ENCODE measurements at regions not wholly inside any gene's neighbourhood (a gene's known extent, or its start where the extent isn't known, plus 50 kb on each side); places are given as distances from the start of the nearest gene placed in this dataset.

DNA sequence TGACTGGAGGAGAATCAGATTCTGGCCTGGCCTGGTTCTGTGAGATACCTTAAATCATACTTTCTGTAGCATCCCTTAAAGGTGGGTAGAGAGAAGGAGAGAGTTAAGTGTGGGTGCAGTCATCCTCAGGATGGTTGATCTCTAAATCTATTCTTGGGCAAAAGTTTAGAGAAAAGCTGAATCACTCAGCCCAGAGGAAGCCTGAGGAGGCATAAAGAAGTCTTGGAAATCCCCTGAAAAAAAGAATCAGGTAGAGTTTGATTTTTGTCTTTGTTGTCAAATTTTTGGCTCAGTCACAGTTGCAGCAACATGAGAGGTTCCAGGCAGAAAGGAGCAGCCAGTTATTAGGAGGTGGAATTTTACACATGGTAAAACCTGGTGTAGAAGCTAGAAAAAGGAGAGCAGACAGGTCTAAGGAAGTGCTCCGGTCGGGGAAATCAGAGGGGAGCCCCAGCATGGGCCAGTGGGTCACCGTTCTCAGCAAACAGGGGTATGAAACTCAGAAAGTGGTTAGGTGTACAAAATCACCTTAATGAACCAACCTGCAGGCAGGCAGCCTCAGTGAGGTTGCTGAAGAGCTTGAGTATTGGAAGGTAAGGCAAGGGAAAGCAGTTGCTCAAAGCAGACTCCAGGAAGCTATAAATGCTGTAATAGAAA, 116.2 kb upstream of the CNTLN start:
- no peak for DNase-seq (ENCODE audit: low read depth)

DNA sequence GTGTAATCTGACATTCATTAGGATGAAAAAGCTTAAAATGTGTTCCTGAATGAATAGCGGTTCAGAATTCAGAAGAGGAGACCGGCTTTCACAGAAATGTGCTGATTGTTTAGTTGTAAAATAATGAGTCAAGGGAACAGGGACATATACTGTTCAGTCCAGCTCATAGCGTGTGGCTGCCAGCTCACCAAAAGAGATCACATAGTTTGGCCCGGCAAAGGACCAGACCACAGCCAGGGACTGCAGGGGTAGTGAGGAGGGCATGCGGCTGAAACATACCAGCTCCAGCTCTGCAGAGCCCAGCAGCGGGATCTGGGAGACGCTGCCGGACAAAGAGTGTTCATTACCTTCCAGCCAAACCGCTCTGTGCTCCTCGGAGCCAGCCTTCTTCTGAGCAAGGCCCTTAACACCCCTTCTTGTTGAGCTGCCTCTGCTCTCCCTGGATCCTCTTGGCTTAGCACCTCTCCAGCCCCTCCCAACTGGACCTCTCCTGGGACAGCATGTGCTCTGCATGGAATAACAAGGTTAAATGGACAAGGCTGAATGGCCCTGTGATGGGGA, 116.8 kb upstream of the CNTLN start:
- no peak for DNase-seq (ENCODE audit: low read depth)

- DNase-seq (ENCODE audit: low read depth), result no peak
Measured at GRCh38 chr9:17013891-17014290, 120.9 kb upstream of the CNTLN start.

DNA sequence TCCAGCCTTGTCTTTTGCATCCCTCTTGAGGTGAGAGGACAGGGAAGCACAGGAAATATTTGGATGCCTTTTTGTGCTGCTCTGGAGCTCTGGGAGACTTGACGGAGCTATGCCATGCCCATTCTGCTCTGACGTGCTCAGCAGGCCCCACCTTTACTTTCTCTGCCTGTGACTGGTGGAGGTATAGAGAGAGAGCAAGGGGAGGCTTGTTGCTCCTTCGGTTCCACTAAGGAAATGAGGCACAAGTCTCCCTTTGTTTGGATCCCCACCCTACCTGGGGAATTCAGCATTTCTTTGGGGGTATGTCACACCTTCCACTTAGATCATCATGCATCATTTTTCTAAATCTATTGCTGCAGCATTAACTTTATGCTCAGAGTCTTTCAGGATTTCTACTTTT, 121.8 kb upstream of the CNTLN start:
- no peak for DNase-seq (ENCODE audit: low read depth)

GRCh38 chr9:17011880-17012279, 123.0 kb upstream of the CNTLN start:
- no peak for DNase-seq (ENCODE audit: low read depth)

DNA sequence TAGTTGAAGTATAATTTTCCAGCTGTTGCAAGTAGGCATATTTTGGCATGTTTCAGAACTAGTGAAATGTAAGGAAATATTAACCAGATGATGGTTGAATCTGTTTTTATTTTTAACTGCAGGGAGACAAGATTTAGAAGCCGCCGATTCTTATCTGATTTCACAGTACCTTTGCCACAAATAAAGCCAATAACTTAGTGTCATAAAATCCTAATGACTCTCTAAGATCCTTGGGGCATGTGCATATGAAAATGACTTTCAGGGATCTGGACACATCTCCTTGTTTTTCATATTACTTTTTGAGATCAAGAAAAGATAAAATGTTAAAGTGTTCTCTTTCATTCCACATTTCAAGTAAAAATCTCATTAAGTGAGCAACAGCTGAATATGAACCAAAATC, 125.8 kb upstream of the CNTLN start:
- DNase-seq (ENCODE audit: low read depth), result no peak

- peak; percentile 81 for DNase-seq (ENCODE audit: low read depth)
Measured at GRCh38 chr9:17005056-17005823, 129.6 kb upstream of the CNTLN start.

DNA sequence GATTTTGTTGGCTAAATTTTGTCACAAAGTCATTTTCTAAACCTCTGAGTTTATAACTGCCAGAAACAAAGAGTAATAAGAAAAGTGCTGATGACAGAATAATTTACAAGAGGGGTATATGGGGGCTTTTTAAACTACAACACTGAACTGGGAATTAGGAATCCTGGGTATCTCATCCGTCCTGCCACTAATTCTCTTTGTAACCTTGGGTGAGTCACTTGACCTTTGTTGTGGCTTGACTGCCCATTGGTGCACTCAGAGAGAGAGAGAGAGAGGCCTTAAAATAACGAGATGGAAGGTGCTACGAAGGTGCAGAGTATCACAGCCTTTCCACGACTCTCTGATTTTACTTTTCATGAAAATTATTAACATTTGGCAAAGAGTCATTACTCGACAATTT, 130.3 kb upstream of the CNTLN start:
- DNase-seq (ENCODE audit: low read depth), result no peak

DNA sequence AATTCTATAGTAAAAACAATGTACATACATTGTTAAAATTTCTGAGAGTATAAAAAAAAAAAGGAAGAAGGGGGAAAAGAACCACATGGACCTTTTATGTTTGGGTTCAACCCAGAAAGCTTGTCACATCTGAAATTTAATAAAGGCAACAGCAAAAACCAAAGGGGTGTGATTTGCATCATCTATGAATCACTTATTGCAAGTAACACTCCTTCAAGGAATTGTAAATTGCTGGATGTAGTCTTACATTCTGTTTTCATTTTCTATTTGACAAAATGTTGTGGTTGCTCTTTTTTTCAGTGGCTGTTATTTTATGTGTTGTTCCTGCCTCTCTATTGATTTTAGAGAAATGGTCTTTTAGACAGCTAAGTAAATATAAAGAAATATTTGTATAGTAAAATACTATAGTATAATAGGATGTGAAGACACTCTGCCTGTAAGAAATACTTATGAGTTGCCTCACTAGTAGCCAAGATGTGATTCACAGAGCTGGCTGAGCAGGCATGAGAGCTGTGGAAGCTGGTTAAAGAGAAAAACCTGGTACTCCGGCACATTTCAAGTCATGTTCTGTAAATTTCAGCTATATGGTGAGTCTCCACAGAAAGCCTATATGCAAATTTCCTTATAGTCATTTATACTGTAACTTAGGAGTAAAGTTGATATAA, 131.1 kb upstream of the CNTLN start:
- DNase-seq (ENCODE audit: low read depth), result no peak

GRCh38 chr9:16996901-16997491, 126.5 kb upstream of the BNC2 start:
- DNase-seq (ENCODE audit: low read depth), result no peak

DNA sequence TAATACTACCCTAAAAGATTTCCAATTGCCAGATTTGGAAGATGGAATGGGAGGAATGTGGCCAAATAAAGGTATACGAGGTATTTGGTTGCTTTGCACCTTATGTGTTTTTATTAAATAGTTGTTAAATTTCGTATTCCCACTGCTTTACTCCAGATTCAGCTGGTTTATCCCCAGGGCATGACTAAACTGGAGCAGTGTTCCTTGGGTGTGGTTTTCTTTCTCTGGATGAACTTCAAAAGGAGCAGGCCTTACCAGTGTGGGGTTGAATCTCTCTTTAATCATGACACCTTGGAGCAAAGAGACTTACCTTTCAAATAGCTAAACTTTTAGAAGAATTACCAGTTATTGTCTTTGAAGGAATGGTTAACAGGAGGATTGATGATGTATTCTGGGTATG, 121.7 kb upstream of the BNC2 start:
- no peak for DNase-seq (ENCODE audit: low read depth)

- DNase-seq (ENCODE audit: low read depth), result no peak
Measured at GRCh38 chr9:16987026-16987425, 116.6 kb upstream of the BNC2 start.

DNA sequence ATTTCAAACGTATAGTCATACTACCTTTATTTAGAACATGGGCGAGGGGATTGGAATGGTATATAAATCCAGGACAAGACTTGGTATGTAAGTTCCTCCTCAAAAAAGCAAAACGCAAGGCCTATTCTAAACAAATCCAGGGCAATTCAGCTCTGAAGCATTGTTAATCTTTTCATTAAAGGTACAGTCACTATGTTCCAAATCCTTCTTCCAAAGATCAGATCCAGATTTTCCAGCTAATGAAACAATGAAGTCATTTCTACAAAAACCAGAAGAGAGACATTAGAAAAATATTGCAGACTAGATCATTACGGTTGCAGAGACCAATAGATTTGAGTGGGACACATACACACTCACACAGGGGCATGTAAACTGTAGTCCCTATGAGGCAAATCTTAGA, 116.1 kb upstream of the BNC2 start:
- no peak for DNase-seq (ENCODE audit: low read depth)

DNA sequence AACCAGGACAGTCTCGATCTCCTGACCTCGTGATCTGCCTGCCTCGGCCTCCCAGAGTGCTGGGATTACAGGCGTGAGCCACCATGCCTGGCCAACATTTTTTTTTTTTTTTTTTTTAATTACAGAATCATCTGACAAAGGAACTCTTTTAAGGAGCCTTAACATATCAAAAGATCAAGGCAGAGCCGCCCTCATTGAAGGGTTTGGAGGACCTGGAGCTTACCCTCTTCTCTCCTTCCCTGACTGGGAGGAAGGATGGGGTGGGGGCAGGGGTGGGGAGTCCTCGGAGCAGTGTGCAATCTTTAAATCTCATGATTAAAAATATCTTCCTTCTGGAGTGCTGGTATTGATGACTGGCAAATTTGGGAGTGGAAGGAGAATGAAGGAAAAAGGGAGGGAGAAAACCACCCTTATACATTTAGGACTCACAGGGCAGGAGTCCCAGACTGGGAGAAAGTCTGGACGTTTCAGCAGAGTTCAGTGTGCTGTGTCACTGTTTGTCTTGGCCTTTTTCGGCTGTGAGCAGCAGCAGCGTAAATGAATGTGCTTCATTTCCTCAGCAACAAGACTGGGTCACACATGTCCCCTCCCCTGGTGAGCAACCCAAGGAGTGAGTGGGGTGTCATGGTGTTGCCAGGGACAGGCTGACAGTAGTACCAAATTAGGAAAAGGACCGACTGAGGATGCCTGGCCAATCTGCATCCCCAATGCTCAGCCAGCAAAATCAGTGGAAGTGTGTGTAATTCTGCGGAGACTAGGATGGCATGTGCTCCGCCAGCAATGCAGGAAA, 115.3 kb upstream of the BNC2 start:
- DNase-seq (ENCODE audit: low read depth), result no peak

DNA sequence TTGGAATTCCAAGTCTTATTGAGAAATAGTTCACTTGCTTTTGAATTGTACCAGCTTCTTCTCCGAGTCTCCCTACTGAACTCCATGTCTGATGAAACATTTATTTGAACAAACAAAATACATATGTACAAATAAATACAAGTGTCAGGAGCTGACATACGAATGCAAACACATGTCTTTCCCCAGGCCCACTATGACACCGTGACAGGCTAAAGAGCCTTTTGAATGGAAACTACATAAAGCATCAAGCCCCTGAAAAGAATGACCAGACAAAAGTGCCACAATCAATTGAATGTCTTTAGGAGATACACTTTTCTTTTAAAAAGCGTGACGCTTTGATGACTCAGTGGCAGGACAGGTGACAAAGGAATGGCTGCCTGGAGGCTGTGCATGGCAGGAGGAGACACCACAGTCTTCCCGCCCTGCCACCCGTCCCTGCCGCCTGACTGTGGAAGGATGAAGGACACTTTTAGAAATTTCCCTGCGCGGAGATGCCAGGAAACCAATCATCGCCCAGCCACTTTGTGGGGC, 112.4 kb upstream of the BNC2 start:
- DNase-seq (ENCODE audit: low read depth), result no peak

DNA sequence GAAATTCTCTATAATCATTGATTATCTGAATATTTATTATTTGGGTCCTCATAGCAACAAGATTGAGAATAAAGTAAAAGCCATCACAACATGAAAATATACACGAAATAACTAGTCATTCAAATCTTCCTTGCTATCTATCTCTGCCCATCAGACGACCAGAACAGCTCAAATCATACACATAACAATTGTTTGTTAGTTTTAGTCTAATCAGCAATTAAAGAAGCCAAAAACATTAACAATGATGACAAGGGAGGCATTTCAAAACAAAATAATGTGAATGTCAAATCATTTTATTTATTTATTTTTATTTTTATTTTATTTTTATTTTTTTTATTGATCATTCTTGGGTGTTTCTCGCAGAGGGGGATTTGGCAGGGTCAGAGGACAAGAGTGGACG, 106.0 kb upstream of the BNC2 start:
- DNase-seq (ENCODE audit: low read depth), result no peak

DNA sequence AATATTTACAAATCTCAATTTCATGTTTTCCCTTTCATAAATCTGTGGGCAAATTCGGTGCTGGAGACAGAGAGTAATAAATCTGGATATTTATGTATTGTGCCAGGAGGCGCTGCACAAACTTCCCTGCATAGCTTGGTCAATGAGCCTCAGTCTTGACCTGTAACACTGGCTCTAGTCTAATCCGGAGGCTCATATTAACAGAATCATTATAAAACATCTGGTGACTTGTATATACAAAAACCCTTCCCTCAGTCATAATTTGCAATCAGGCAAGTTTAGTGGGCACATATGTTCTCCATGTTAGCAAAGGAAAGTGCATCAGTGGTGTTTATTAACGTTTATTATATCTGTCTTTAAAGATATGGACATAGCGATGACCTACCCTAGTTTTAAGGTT, 104.0 kb upstream of the BNC2 start:
- DNase-seq (ENCODE audit: low read depth), result no peak

DNA sequence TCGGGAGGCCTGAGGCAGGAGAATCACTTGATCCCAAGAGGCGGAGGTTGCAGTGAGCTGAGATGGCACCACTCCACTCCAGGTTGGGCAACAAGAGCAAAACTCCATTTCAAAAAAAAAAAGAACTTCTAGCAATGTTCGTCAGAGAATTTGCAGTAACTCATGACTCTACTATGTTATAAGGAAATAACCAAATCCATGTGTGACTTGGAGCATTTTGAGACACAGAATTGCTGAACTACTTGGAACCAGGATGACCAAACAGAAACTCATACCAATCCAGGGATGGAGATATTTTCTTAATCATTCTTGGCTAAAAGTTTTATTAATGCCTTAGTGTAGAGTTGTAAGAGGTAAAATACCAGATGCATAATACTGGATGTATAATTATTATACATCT, 99.9 kb upstream of the BNC2 start:
- no peak for DNase-seq (ENCODE audit: low read depth)

DNA sequence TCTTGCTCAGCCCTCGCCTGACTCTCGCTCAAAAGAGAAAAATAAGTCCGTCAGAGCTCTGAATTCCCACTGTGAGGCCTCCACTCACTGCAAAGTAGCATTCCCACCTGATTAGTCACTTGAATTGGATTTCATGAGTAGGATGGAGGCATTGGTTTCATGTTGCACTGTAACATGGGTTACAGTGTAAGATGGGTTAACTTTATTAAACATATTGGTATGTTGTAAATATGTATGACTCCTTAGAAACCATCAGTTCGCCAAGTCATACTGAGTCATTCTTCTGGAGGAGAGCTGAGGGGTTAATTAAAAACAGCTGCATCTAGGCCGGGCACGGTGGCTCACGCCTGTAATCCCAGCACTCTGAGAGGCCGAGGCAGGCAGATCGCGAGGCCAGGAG, 93.8 kb upstream of the BNC2 start:
- DNase-seq (ENCODE audit: low read depth), result no peak

GRCh38 chr9:16960084-16960483, 89.6 kb upstream of the BNC2 start:
- DNase-seq (ENCODE audit: low read depth), result no peak

- DNase-seq (ENCODE audit: low read depth), result no peak
Measured at GRCh38 chr9:16959391-16959790, 88.9 kb upstream of the BNC2 start.
